CD14-positive monocyte (primary cell): ENCODE measurements at regions not wholly inside any gene's neighbourhood (a gene's known extent, or its start where the extent isn't known, plus 50 kb on each side); places are given as distances from the start of the nearest gene placed in this dataset.

Source experiments
- DNase-seq, 3 donors: peaks; one replicate each; pipeline ENCODE4 v3.0.0-alpha.2; 2011 to 2022
- H2AFZ ChIP-seq: 2 replicates; pipeline ENCODE4 v1.6.0; 2012; ENCODE audit warnings: mild to moderate bottlenecking, low read depth, low read length, inconsistent platforms; ENCODE audit not compliant: insufficient read depth, poor library complexity, severe bottlenecking
- H3K27ac ChIP-seq, 2 donors: 1 replicate in 1 of 2; 2 replicates in 1 of 2; pipeline ENCODE4 v1.5.1; 2012 to 2013; ENCODE audit warnings: low read length in 2 of 2, control low read depth in 1 of 2, inconsistent platforms in 1 of 2, low read depth in 1 of 2, mild to moderate bottlenecking in 1 of 2
- H3K27me3 ChIP-seq, 2 donors: one replicate each; pipeline versions ENCODE4 v1.6.0 to v1.6.1; 2011 to 2013; ENCODE audit warnings: low read length in 2 of 2; ENCODE audit not compliant: control insufficient read depth in 2 of 2, insufficient read depth in 2 of 2
- H3K36me3 ChIP-seq, 2 donors: replicated peaks in 1 of 2; 1 replicate in 1 of 2; 2 replicates in 1 of 2; pipeline versions ENCODE4 v1.5.1 to v1.6.1; 2012 to 2013; ENCODE audit warnings: low read length in 2 of 2, control low read depth in 1 of 2, inconsistent platforms in 1 of 2, mild to moderate bottlenecking in 1 of 2; ENCODE audit not compliant: insufficient read depth in 2 of 2, control insufficient read depth in 1 of 2
- H3K4me1 ChIP-seq, 2 donors: 1 replicate in 1 of 2; 2 replicates in 1 of 2; pipeline versions ENCODE4 v1.5.1 to v1.6.1; 2012 to 2013; ENCODE audit warnings: low read length in 2 of 2, control low read depth in 1 of 2, inconsistent platforms in 1 of 2, mild to moderate bottlenecking in 1 of 2, moderate library complexity in 1 of 2; ENCODE audit not compliant: insufficient read depth in 2 of 2, control insufficient read depth in 1 of 2
- H3K4me2 ChIP-seq: replicated peaks from 2 replicates; pipeline ENCODE3; 2012; ENCODE audit warnings: low read length, moderate library complexity, mild to moderate bottlenecking; ENCODE audit not compliant: poor library complexity, severe bottlenecking; ENCODE audit errors: extremely low read depth
- H3K4me3 ChIP-seq, 3 experiments: fragments of 200-600 bp in 1 of 3; sonication (generic) in 1 of 3; replicated peaks in 1 of 3; 1 replicate in 2 of 3; 2 replicates in 1 of 3; pipeline ENCODE4 v1.5.1; 2011 to 2013; ENCODE audit warnings: low read length in 3 of 3, mild to moderate bottlenecking in 3 of 3, control low read depth in 2 of 3, low read depth in 2 of 3, inconsistent platforms in 1 of 3, moderate library complexity in 1 of 3
- H3K79me2 ChIP-seq: 2 replicates; pipeline ENCODE4 v1.6.0; 2012; ENCODE audit warnings: mild to moderate bottlenecking, control low read depth, inconsistent platforms, low read length, moderate library complexity; ENCODE audit not compliant: insufficient read depth
- H3K9ac ChIP-seq: 2 replicates; pipeline ENCODE4 v1.6.0; 2017; ENCODE audit warnings: low read length, mild to moderate bottlenecking; ENCODE audit not compliant: insufficient read depth, poor library complexity, severe bottlenecking
- H3K9me3 ChIP-seq, 2 donors: replicated peaks in 1 of 2; 1 replicate in 1 of 2; 2 replicates in 1 of 2; pipeline versions ENCODE4 v1.5.1 to v1.6.1; 2012 to 2013; ENCODE audit warnings: low read length in 2 of 2, control low read depth in 1 of 2; ENCODE audit not compliant: control insufficient read depth in 1 of 2, insufficient read depth in 1 of 2
- H4K20me1 ChIP-seq: 2 replicates; pipeline ENCODE4 v1.6.0; 2012; ENCODE audit warnings: mild to moderate bottlenecking, low read length, control low read depth, moderate library complexity; ENCODE audit not compliant: insufficient read depth
- H3K27ac Mint-ChIP-seq, 7 donors: one replicate each; pipeline ENCODE4 v1.8.0; 2020; ENCODE audit warnings: mild to moderate bottlenecking in 7 of 7, mixed read lengths in 7 of 7, moderate library complexity in 6 of 7, inconsistent platforms in 2 of 7
- H3K27me3 Mint-ChIP-seq, 3 donors: one replicate each; pipeline ENCODE4 v1.8.0; 2021 to 2022; ENCODE audit warnings: low read depth in 3 of 3, mild to moderate bottlenecking in 3 of 3, mixed read lengths in 3 of 3, moderate library complexity in 3 of 3, inconsistent platforms in 1 of 3
- H3K36me3 Mint-ChIP-seq, 2 donors: one replicate each; pipeline ENCODE4 v1.8.0; 2020; ENCODE audit warnings: mixed read lengths in 2 of 2, inconsistent platforms in 1 of 2, mild to moderate bottlenecking in 1 of 2
- H3K4me1 Mint-ChIP-seq: one replicate; pipeline ENCODE4 v1.8.0; 2020; ENCODE audit warnings: mild to moderate bottlenecking, mixed read lengths
- H3K4me3 Mint-ChIP-seq, 2 donors: one replicate each; pipeline ENCODE4 v1.8.0; 2020; ENCODE audit warnings: mild to moderate bottlenecking in 2 of 2, mixed read lengths in 2 of 2, moderate library complexity in 1 of 2
- H3K9me3 Mint-ChIP-seq, 7 donors: one replicate each; pipeline ENCODE4 v1.8.0; 2020 to 2022; ENCODE audit warnings: mixed read lengths in 7 of 7, mild to moderate bottlenecking in 6 of 7, moderate library complexity in 6 of 7, inconsistent platforms in 2 of 7
- CTCF ChIP-seq: fragments of 200-600 bp; IDR thresholded peaks from one replicate; pipeline ENCODE4 v1.8.0; 2022; ENCODE audit warnings: antibody characterized with exemption, mild to moderate bottlenecking
- WGBS: methylation state at CpG from one replicate; pipeline ENCODE4 v1.1.5; 2013; ENCODE audit warnings: missing lambda C conversion rate; ENCODE audit not compliant: insufficient coverage; 5-methylcytosine and 5-hydroxymethylcytosine counted together
- intact Hi-C, 2 donors: fragments of 100-400 bp; cut with micrococcal nuclease; formaldehyde crosslinking; loops; one replicate each; pipeline versions ENCODE4 v1.15.0 to v1.15.1; 2023

- H2AFZ ChIP-seq = no peak overlapping the region
- H3K9me3 Mint-ChIP-seq = peaks cover 0 to 3% (median 0%) of the 10 kb centered on the region in 7 donors
- no peak overlapping the region for H3K9ac ChIP-seq
- peaks cover 49 to 62% of the 10 kb centered on the region in 2 donors for H3K4me1 ChIP-seq
- WGBS = 90% methylated on average over 11 of the region's 16 CpGs
- H3K27ac Mint-ChIP-seq = peak overlapping the region in 4 of 7 donors; percentile 36 to 83 (median 63)
- no peak overlapping the region for H3K4me3 ChIP-seq
- intact Hi-C loops = loop anchor here (5.0 to 10.0 kb wide), 3 partner anchors 34 to 113 kb away; no protein-coding TSS in a partner anchor
- H3K36me3 Mint-ChIP-seq = peaks cover 3 to 10% of the 10 kb centered on the region in 2 donors
- no peaks in the 10 kb centered on the region for H3K27me3 ChIP-seq
- H3K27me3 Mint-ChIP-seq = peaks cover 0 to 4% (median 3%) of the 10 kb centered on the region in 3 donors
- peaks cover 61% of the 10 kb centered on the region for H3K4me1 Mint-ChIP-seq
- no peak overlapping the region for H3K4me3 Mint-ChIP-seq
- no peaks in the 10 kb centered on the region for H4K20me1 ChIP-seq
- DNase-seq = no peak
- H3K27ac ChIP-seq = no peak overlapping the region
- no peaks in the 10 kb centered on the region for H3K9me3 ChIP-seq
- H3K36me3 ChIP-seq = no peaks in the 10 kb centered on the region
- no peaks in the 10 kb centered on the region for H3K79me2 ChIP-seq
- no peak for TF ChIP-seq CTCF
- H3K4me2 ChIP-seq = no peak overlapping the region
Measured at GRCh38 chr2:11901351-11902069, 155.1 kb downstream of the LPIN1 start.

- Histone ChIP-seq H3K9ac (no peak overlapping the region), H3K36me3 (no peaks in the 10 kb centered on the region), H3K27ac (peak overlapping the region in 1 of 2 donors; percentile 52), H3K4me3 (peak overlapping the region in 1 of 3 experiments; percentile 35), H3K4me1 (peaks cover 65 to 78% of the 10 kb centered on the region in 2 donors), H3K9me3 (no peaks in the 10 kb centered on the region), H3K4me2 (peak overlapping the region; percentile 43), H3K79me2 (no peaks in the 10 kb centered on the region), H2AFZ (no peak overlapping the region), H4K20me1 (no peaks in the 10 kb centered on the region), H3K27me3 (no peaks in the 10 kb centered on the region)
- peaks cover 0 to 3% (median 0%) of the 10 kb centered on the region in 7 donors for H3K9me3 Mint-ChIP-seq
- intact Hi-C loops = loop anchor here (5.0 to 10.0 kb wide), 3 partner anchors 36 to 112 kb away; no protein-coding TSS in a partner anchor
- WGBS = 0% methylated on average over 2 of the region's 4 CpGs
- H3K4me1 Mint-ChIP-seq = peaks cover 76% of the 10 kb centered on the region
- peaks cover 3 to 10% of the 10 kb centered on the region in 2 donors for H3K36me3 Mint-ChIP-seq
- no peak for TF ChIP-seq CTCF
- peak; percentile 69 to 85 (median 76) for DNase-seq
- peak overlapping the region in 1 of 2 donors; percentile 77 for H3K4me3 Mint-ChIP-seq
- peaks cover 0 to 4% (median 3%) of the 10 kb centered on the region in 3 donors for H3K27me3 Mint-ChIP-seq
- H3K27ac Mint-ChIP-seq = peak overlapping the region; percentile 55 to 93 (median 90)
Measured at GRCh38 chr2:11903085-11903606, 156.7 kb downstream of the LPIN1 start.
